ENCODE measurements at regions not wholly inside any gene's neighbourhood (a gene's known extent, or its start where the extent isn't known, plus 50 kb on each side); places are given as distances from the start of the nearest gene placed in this dataset.

GRCh38 chr1:184818646-184819045 is 64.0 kb upstream of the EDEM3 start:
- TF ChIP-seq CTCF (IDR thresholded peaks at IDR 0.05) (no peak), POLR2A (IDR thresholded peaks at IDR 0.05) (no peak)

All from uterus (tissue), 2 donors.